ENCODE measurements at regions not wholly inside any gene's neighbourhood (a gene's known extent, or its start where the extent isn't known, plus 50 kb on each side); places are given as distances from the start of the nearest gene placed in this dataset.

GRCh38 chr6:121848523-121849255, 413.2 kb downstream of the GJA1 start:
- H3K4me3 ChIP-seq (ENCODE audit: insufficient read depth, low read depth, low read length) = no peak overlapping the region
- H3K9me3 ChIP-seq (ENCODE audit: control insufficient read depth, low read length) = no peaks in the 10 kb centered on the region
- no peak overlapping the region for H3K27ac ChIP-seq (ENCODE audit: insufficient read depth, low read depth, low read length, poor library complexity, severe bottlenecking)
- WGBS, 2 experiments = 83 to 85% methylated on average over 6 of the region's 6 CpGs
- H3K27me3 ChIP-seq (ENCODE audit: control insufficient read depth, insufficient read depth, low read length, poor library complexity, severe bottlenecking) = no peaks in the 10 kb centered on the region
- peaks cover 20% of the 10 kb centered on the region for H3K4me1 ChIP-seq (ENCODE audit: control insufficient read depth, insufficient read depth, low read length)
- H3K36me3 ChIP-seq (ENCODE audit: control insufficient read depth, insufficient read depth, low read length) = no peaks in the 10 kb centered on the region

GRCh38 chr6:121849477-121849876, 414.0 kb downstream of the GJA1 start:
- H3K27ac ChIP-seq (ENCODE audit: insufficient read depth, low read depth, low read length, poor library complexity, severe bottlenecking) = no peak overlapping the region
- H3K4me1 ChIP-seq (ENCODE audit: control insufficient read depth, insufficient read depth, low read length) = peaks cover 20% of the 10 kb centered on the region
- no peak overlapping the region for H3K4me3 ChIP-seq (ENCODE audit: insufficient read depth, low read depth, low read length)
- 27 to 37% methylated on average over 3 to 4 of the region's 5 CpGs for whole genome bisulfite sequencing, 2 experiments
- H3K9me3 ChIP-seq (ENCODE audit: control insufficient read depth, low read length) = no peaks in the 10 kb centered on the region
- H3K27me3 ChIP-seq (ENCODE audit: control insufficient read depth, insufficient read depth, low read length, poor library complexity, severe bottlenecking) = no peaks in the 10 kb centered on the region
- no peaks in the 10 kb centered on the region for H3K36me3 ChIP-seq (ENCODE audit: control insufficient read depth, insufficient read depth, low read length)

- Histone ChIP-seq H3K9me3 (ENCODE audit: control insufficient read depth, low read length) (no peaks in the 10 kb centered on the region), H3K4me1 (ENCODE audit: control insufficient read depth, insufficient read depth, low read length) (peaks cover 20% of the 10 kb centered on the region), H3K4me3 (ENCODE audit: insufficient read depth, low read depth, low read length) (no peak overlapping the region), H3K27ac (ENCODE audit: insufficient read depth, low read depth, low read length, poor library complexity, severe bottlenecking) (peak overlapping the region; percentile 77), H3K27me3 (ENCODE audit: control insufficient read depth, insufficient read depth, low read length, poor library complexity, severe bottlenecking) (no peaks in the 10 kb centered on the region), H3K36me3 (ENCODE audit: control insufficient read depth, insufficient read depth, low read length) (no peaks in the 10 kb centered on the region)
- WGBS, 2 experiments = 2% methylated on average over 1 of the region's 2 CpGs
Measured at GRCh38 chr6:121851056-121851455, 415.6 kb downstream of the GJA1 start.

GRCh38 chr6:121853686-121854085, 418.2 kb downstream of the GJA1 start:
- Histone ChIP-seq H3K9me3 (ENCODE audit: control insufficient read depth, low read length) (no peaks in the 10 kb centered on the region), H3K4me3 (ENCODE audit: insufficient read depth, low read depth, low read length) (no peak overlapping the region), H3K27me3 (ENCODE audit: control insufficient read depth, insufficient read depth, low read length, poor library complexity, severe bottlenecking) (no peaks in the 10 kb centered on the region), H3K4me1 (ENCODE audit: control insufficient read depth, insufficient read depth, low read length) (peaks cover 14% of the 10 kb centered on the region), H3K27ac (ENCODE audit: insufficient read depth, low read depth, low read length, poor library complexity, severe bottlenecking) (no peak overlapping the region), H3K36me3 (ENCODE audit: control insufficient read depth, insufficient read depth, low read length) (no peaks in the 10 kb centered on the region)
- 93 to 95% methylated on average over 4 of the region's 4 CpGs for WGBS, 2 experiments

GRCh38 chr6:121855521-121855920, 420.1 kb downstream of the GJA1 start:
- no peaks in the 10 kb centered on the region for H3K27me3 ChIP-seq (ENCODE audit: control insufficient read depth, insufficient read depth, low read length, poor library complexity, severe bottlenecking)
- no peaks in the 10 kb centered on the region for H3K9me3 ChIP-seq (ENCODE audit: control insufficient read depth, low read length)
- H3K4me1 ChIP-seq (ENCODE audit: control insufficient read depth, insufficient read depth, low read length) = peaks cover 10% of the 10 kb centered on the region
- no peak overlapping the region for H3K27ac ChIP-seq (ENCODE audit: insufficient read depth, low read depth, low read length, poor library complexity, severe bottlenecking)
- 95 to 96% methylated on average over 3 to 4 of the region's 4 CpGs for WGBS, 2 experiments
- H3K4me3 ChIP-seq (ENCODE audit: insufficient read depth, low read depth, low read length) = no peak overlapping the region
- H3K36me3 ChIP-seq (ENCODE audit: control insufficient read depth, insufficient read depth, low read length) = no peaks in the 10 kb centered on the region

- Histone ChIP-seq H3K9me3 (ENCODE audit: control insufficient read depth, low read length) (no peaks in the 10 kb centered on the region), H3K27me3 (ENCODE audit: control insufficient read depth, insufficient read depth, low read length, poor library complexity, severe bottlenecking) (no peaks in the 10 kb centered on the region), H3K4me3 (ENCODE audit: insufficient read depth, low read depth, low read length) (no peak overlapping the region), H3K36me3 (ENCODE audit: control insufficient read depth, insufficient read depth, low read length) (no peaks in the 10 kb centered on the region), H3K4me1 (ENCODE audit: control insufficient read depth, insufficient read depth, low read length) (peaks cover 10% of the 10 kb centered on the region), H3K27ac (ENCODE audit: insufficient read depth, low read depth, low read length, poor library complexity, severe bottlenecking) (no peak overlapping the region)
- 93 to 97% methylated on average over 2 of the region's 2 CpGs for WGBS, 2 experiments
Measured at GRCh38 chr6:121856296-121856695, 420.9 kb downstream of the GJA1 start.

GRCh38 chr6:121857551-121857950, 422.1 kb downstream of the GJA1 start:
- WGBS, 2 experiments = 72 to 88% methylated on average over 2 of the region's 2 CpGs
- Histone ChIP-seq H3K36me3 (ENCODE audit: control insufficient read depth, insufficient read depth, low read length) (no peaks in the 10 kb centered on the region), H3K9me3 (ENCODE audit: control insufficient read depth, low read length) (no peaks in the 10 kb centered on the region), H3K27ac (ENCODE audit: insufficient read depth, low read depth, low read length, poor library complexity, severe bottlenecking) (no peak overlapping the region), H3K27me3 (ENCODE audit: control insufficient read depth, insufficient read depth, low read length, poor library complexity, severe bottlenecking) (no peaks in the 10 kb centered on the region), H3K4me1 (ENCODE audit: control insufficient read depth, insufficient read depth, low read length) (peaks cover 2% of the 10 kb centered on the region), H3K4me3 (ENCODE audit: insufficient read depth, low read depth, low read length) (no peak overlapping the region)

GRCh38 chr6:121858310-121858709, 422.9 kb downstream of the GJA1 start:
- WGBS, 2 experiments = 82 to 97% methylated on average over 4 of the region's 4 CpGs
- no peaks in the 10 kb centered on the region for H3K9me3 ChIP-seq (ENCODE audit: control insufficient read depth, low read length)
- H3K4me1 ChIP-seq (ENCODE audit: control insufficient read depth, insufficient read depth, low read length) = no peaks in the 10 kb centered on the region
- H3K4me3 ChIP-seq (ENCODE audit: insufficient read depth, low read depth, low read length) = no peak overlapping the region
- no peaks in the 10 kb centered on the region for H3K36me3 ChIP-seq (ENCODE audit: control insufficient read depth, insufficient read depth, low read length)
- no peaks in the 10 kb centered on the region for H3K27me3 ChIP-seq (ENCODE audit: control insufficient read depth, insufficient read depth, low read length, poor library complexity, severe bottlenecking)
- no peak overlapping the region for H3K27ac ChIP-seq (ENCODE audit: insufficient read depth, low read depth, low read length, poor library complexity, severe bottlenecking)

- H3K9me3 ChIP-seq (ENCODE audit: control insufficient read depth, low read length) = no peaks in the 10 kb centered on the region
- WGBS, 2 experiments = 96 to 97% methylated on average over 1 of the region's 1 CpG
- no peaks in the 10 kb centered on the region for H3K4me1 ChIP-seq (ENCODE audit: control insufficient read depth, insufficient read depth, low read length)
- no peaks in the 10 kb centered on the region for H3K27me3 ChIP-seq (ENCODE audit: control insufficient read depth, insufficient read depth, low read length, poor library complexity, severe bottlenecking)
- H3K4me3 ChIP-seq (ENCODE audit: insufficient read depth, low read depth, low read length) = no peak overlapping the region
- H3K36me3 ChIP-seq (ENCODE audit: control insufficient read depth, insufficient read depth, low read length) = no peaks in the 10 kb centered on the region
- no peak overlapping the region for H3K27ac ChIP-seq (ENCODE audit: insufficient read depth, low read depth, low read length, poor library complexity, severe bottlenecking)
Measured at GRCh38 chr6:121858986-121859385, 423.5 kb downstream of the GJA1 start.

GRCh38 chr6:121865811-121866210, 430.4 kb downstream of the GJA1 start:
- Histone ChIP-seq H3K4me3 (ENCODE audit: insufficient read depth, low read depth, low read length) (no peak overlapping the region), H3K9me3 (ENCODE audit: control insufficient read depth, low read length) (no peaks in the 10 kb centered on the region), H3K36me3 (ENCODE audit: control insufficient read depth, insufficient read depth, low read length) (no peaks in the 10 kb centered on the region), H3K4me1 (ENCODE audit: control insufficient read depth, insufficient read depth, low read length) (peaks cover 3% of the 10 kb centered on the region), H3K27ac (ENCODE audit: insufficient read depth, low read depth, low read length, poor library complexity, severe bottlenecking) (no peak overlapping the region), H3K27me3 (ENCODE audit: control insufficient read depth, insufficient read depth, low read length, poor library complexity, severe bottlenecking) (no peaks in the 10 kb centered on the region)
- WGBS, 2 experiments = 91% methylated on average over 1 of the region's 1 CpG; no CpG with 5 or more reads in 1 of the 2 experiments
